ENCODE measurements at regions not wholly inside any gene's neighbourhood (a gene's known extent, or its start where the extent isn't known, plus 50 kb on each side); places are given as distances from the start of the nearest gene placed in this dataset.

DNA sequence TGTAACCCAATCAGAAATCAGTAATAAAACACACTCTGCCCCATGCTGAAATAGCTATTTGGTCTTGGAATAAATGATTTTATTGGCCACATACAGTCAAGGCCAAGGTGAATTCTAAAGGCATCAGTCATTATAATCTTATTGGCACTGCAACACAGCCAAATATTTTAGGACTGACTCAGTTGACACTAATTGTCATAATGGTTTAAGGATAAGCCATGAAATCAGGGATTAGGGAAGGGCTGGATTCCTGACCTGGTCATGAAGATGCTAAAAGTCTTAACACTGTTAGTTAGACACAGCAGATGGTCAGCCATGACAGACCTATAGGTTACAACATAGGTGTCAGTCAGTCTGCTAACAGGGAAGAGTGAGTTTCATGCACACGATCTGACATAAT lies 330.3 kb upstream of the NPSR1 start:
- no peak for TF ChIP-seq EZH2 (IDR thresholded peaks at IDR 0.05; ENCODE audit: low read length, unreplicated experiment)
- TF ChIP-seq, protein P1, sequence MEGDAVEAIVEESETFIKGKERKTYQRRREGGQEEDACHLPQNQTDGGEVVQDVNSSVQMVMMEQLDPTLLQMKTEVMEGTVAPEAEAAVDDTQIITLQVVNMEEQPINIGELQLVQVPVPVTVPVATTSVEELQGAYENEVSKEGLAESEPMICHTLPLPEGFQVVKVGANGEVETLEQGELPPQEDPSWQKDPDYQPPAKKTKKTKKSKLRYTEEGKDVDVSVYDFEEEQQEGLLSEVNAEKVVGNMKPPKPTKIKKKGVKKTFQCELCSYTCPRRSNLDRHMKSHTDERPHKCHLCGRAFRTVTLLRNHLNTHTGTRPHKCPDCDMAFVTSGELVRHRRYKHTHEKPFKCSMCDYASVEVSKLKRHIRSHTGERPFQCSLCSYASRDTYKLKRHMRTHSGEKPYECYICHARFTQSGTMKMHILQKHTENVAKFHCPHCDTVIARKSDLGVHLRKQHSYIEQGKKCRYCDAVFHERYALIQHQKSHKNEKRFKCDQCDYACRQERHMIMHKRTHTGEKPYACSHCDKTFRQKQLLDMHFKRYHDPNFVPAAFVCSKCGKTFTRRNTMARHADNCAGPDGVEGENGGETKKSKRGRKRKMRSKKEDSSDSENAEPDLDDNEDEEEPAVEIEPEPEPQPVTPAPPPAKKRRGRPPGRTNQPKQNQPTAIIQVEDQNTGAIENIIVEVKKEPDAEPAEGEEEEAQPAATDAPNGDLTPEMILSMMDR (conservative IDR thresholded peaks at IDR 0.05; ENCODE audit: low read depth, low read length), result no peak
- TF ChIP-seq EZH2phosphoT487 (IDR thresholded peaks at IDR 0.05; ENCODE audit: borderline replicate concordance, low read length), result no peak

Data from PC-3 (cell line).